GM23338 (cell line): ENCODE measurements at regions not wholly inside any gene's neighbourhood (a gene's known extent, or its start where the extent isn't known, plus 50 kb on each side); places are given as distances from the start of the nearest gene placed in this dataset.

Experiments
- ATAC-seq: fragments of 200-7000 bp; cut with Tn5 transposase; 3 replicates; pipeline ENCODE4 v1.9.1; 2020
- DNase-seq: peaks from one replicate; pipeline ENCODE4 v3.0.0-alpha.2; 2015; ENCODE audit warnings: low spot score
- H2AFZ ChIP-seq: fragments of 200-600 bp; sonication (generic); 2 replicates; pipeline ENCODE4 v1.8.0; 2016; ENCODE audit warnings: antibody characterized with exemption, mild to moderate bottlenecking, moderate library complexity
- H3F3A ChIP-seq: fragments of 200-600 bp; sonication (generic); replicated peaks from 2 replicates; pipeline ENCODE4 v1.8.0; 2017; ENCODE audit warnings: antibody characterized with exemption, mixed run types, low read depth
- H3K27ac ChIP-seq: fragments of 200-600 bp; sonication (generic); 2 replicates; pipeline ENCODE4 v1.6.1; 2016; ENCODE audit warnings: low read depth
- H3K27me3 ChIP-seq: fragments of 200-600 bp; sonication (generic); 2 replicates; pipeline ENCODE4 v1.8.0; 2016; ENCODE audit warnings: mild to moderate bottlenecking, mixed run types, moderate library complexity; ENCODE audit not compliant: insufficient read depth
- H3K36me3 ChIP-seq: fragments of 200-600 bp; sonication (generic); 2 replicates; pipeline ENCODE4 v1.8.0; 2016; ENCODE audit warnings: mild to moderate bottlenecking; ENCODE audit not compliant: insufficient read depth
- H3K4me1 ChIP-seq: fragments of 200-600 bp; sonication (generic); 2 replicates; pipeline ENCODE4 v1.8.0; 2016; ENCODE audit warnings: mild to moderate bottlenecking, moderate library complexity; ENCODE audit not compliant: insufficient read depth
- H3K4me2 ChIP-seq: fragments of 200-600 bp; sonication (generic); 2 replicates; pipeline ENCODE4 v1.7.1; 2017; ENCODE audit warnings: mixed run types
- H3K4me3 ChIP-seq: fragments of 200-600 bp; sonication (generic); 2 replicates; pipeline ENCODE4 v1.6.1; 2016; ENCODE audit warnings: mixed run types
- H3K79me2 ChIP-seq: fragments of 200-600 bp; sonication (generic); replicated peaks from 2 replicates; pipeline ENCODE4 v1.8.0; 2017; ENCODE audit warnings: mild to moderate bottlenecking; ENCODE audit not compliant: insufficient read depth
- H3K9me2 ChIP-seq: fragments of 200-600 bp; sonication (generic); 2 replicates; pipeline ENCODE4 v1.8.0; 2017; ENCODE audit not compliant: insufficient read depth
- H4K20me1 ChIP-seq: fragments of 200-600 bp; sonication (generic); replicated peaks from 2 replicates; pipeline ENCODE4 v1.8.0; 2017; ENCODE audit warnings: mild to moderate bottlenecking; ENCODE audit not compliant: insufficient read depth
- H3K27ac Mint-ChIP-seq: 2 replicates; pipeline ENCODE4 v1.8.0; 2020; ENCODE audit warnings: inconsistent platforms, mild to moderate bottlenecking, moderate library complexity, mixed read lengths
- H3K27me3 Mint-ChIP-seq: 3 replicates; pipeline ENCODE4 v1.8.0; 2022; ENCODE audit warnings: low read depth, mild to moderate bottlenecking, moderate library complexity, mixed read lengths, inconsistent platforms; ENCODE audit not compliant: insufficient read depth, poor library complexity
- H3K36me3 Mint-ChIP-seq: 3 replicates; pipeline ENCODE4 v1.8.0; 2021; ENCODE audit warnings: low read depth, mild to moderate bottlenecking, inconsistent platforms, moderate library complexity, mixed read lengths
- H3K4me1 Mint-ChIP-seq: 3 replicates; pipeline ENCODE4 v1.8.0; 2020; ENCODE audit warnings: mild to moderate bottlenecking, inconsistent platforms, mixed read lengths
- H3K4me3 Mint-ChIP-seq: 3 replicates; pipeline ENCODE4 v1.8.0; 2021; ENCODE audit warnings: moderate library complexity, mild to moderate bottlenecking, inconsistent platforms, mixed read lengths
- H3K9me3 Mint-ChIP-seq: 3 replicates; pipeline ENCODE4 v1.8.0; 2020; ENCODE audit warnings: moderate library complexity, mild to moderate bottlenecking, inconsistent platforms, mixed read lengths
- CREB1 ChIP-seq: fragments of 250-450 bp; sonication (Bioruptor Pico); IDR thresholded peaks from 2 replicates; pipeline ENCODE4 v1.5.0; 2020; ENCODE audit warnings: low read depth, mild to moderate bottlenecking, moderate library complexity
- CTCF ChIP-seq, 2 experiments: fragments of 200-600 bp in 1 of 2; sonication (generic) in 1 of 2; conservative IDR thresholded peaks; 2 replicates each; pipeline versions ENCODE4 v1.5.1 to v1.6.1; 2016 to 2017; ENCODE audit warnings: antibody characterized with exemption in 2 of 2, low read depth in 2 of 2, mild to moderate bottlenecking in 2 of 2, moderate library complexity in 1 of 2
- EZH2 ChIP-seq: fragments of 200-600 bp; sonication (generic); IDR thresholded peaks from one replicate; pipeline ENCODE4 v1.8.0; 2017; ENCODE audit warnings: antibody characterized with exemption, mild to moderate bottlenecking, low read depth; ENCODE audit not compliant: unreplicated experiment
- EZH2phosphoT487 ChIP-seq: fragments of 200-600 bp; sonication (generic); IDR thresholded peaks from one replicate; pipeline ENCODE4 v1.8.1; 2018; ENCODE audit warnings: antibody characterized with exemption; ENCODE audit not compliant: unreplicated experiment
- JUNB ChIP-seq: IDR thresholded peaks from one replicate; pipeline ENCODE4 v1.6.1; 2016; ENCODE audit warnings: antibody characterized with exemption; ENCODE audit not compliant: unreplicated experiment
- NANOG ChIP-seq: IDR thresholded peaks from 2 replicates; pipeline ENCODE4 v1.6.1; 2016; ENCODE audit warnings: antibody characterized with exemption, borderline replicate concordance
- POLR2AphosphoS5 ChIP-seq: IDR thresholded peaks from 2 replicates; pipeline ENCODE4 v1.6.1; 2016; ENCODE audit warnings: antibody characterized with exemption, low read depth
- STAT1 ChIP-seq: IDR thresholded peaks from one replicate; pipeline ENCODE4 v1.6.1; 2016; ENCODE audit warnings: antibody characterized with exemption; ENCODE audit not compliant: unreplicated experiment
- ZNF114 ChIP-seq: fragments of 250-450 bp; sonication (Bioruptor Pico); IDR thresholded peaks from 2 replicates; pipeline ENCODE4 v1.5.0; 2020; ENCODE audit warnings: mild to moderate bottlenecking, moderate library complexity
- ZNF331 ChIP-seq: fragments of 250-450 bp; sonication (Bioruptor Pico); IDR thresholded peaks from 2 replicates; pipeline ENCODE4 v1.5.0; 2020; ENCODE audit warnings: low read depth, mild to moderate bottlenecking, moderate library complexity
- ZNF462 ChIP-seq: fragments of 250-450 bp; sonication (Bioruptor Pico); IDR thresholded peaks from 2 replicates; pipeline ENCODE4 v1.5.0; 2020; ENCODE audit warnings: mild to moderate bottlenecking, moderate library complexity
- TF ChIP-seq, protein P1 (sequence below): IDR thresholded peaks from one replicate; pipeline ENCODE4 v1.6.1; 2018; ENCODE audit warnings: antibody characterized with exemption; ENCODE audit not compliant: unreplicated experiment
- TF ChIP-seq, protein P2 (sequence below): IDR thresholded peaks from 2 replicates; pipeline ENCODE4 v1.6.1; 2016; ENCODE audit warnings: antibody characterized with exemption

GRCh38 chr4:110902500-110902899 lies 279.6 kb upstream of the PITX2 start:
- H3K9me3 Mint-ChIP-seq: no peaks in the 10 kb centered on the region
- H3K36me3 ChIP-seq: no peaks in the 10 kb centered on the region
- no peak overlapping the region for H3K27ac ChIP-seq
- H3K9me2 ChIP-seq: no peaks in the 10 kb centered on the region
- H3K27ac Mint-ChIP-seq: no peak overlapping the region
- no peak overlapping the region for H3K4me3 ChIP-seq
- no peaks in the 10 kb centered on the region for H3K27me3 ChIP-seq
- no peaks in the 10 kb centered on the region for H4K20me1 ChIP-seq
- TF ChIP-seq EZH2phosphoT487 (no peak), STAT1 (no peak), EZH2 (no peak), POLR2AphosphoS5 (no peak), JUNB (no peak), NANOG (no peak), ZNF114 (no peak), CREB1 (CRISPR knock-in tag) (no peak), CTCF (conservative IDR thresholded peaks at IDR 0.05; ENCODE audit: low read depth in 2 of 2) (no peak), ZNF462 (CRISPR knock-in tag) (no peak), ZNF331 (CRISPR knock-in tag) (no peak)
- TF ChIP-seq, protein P1, sequence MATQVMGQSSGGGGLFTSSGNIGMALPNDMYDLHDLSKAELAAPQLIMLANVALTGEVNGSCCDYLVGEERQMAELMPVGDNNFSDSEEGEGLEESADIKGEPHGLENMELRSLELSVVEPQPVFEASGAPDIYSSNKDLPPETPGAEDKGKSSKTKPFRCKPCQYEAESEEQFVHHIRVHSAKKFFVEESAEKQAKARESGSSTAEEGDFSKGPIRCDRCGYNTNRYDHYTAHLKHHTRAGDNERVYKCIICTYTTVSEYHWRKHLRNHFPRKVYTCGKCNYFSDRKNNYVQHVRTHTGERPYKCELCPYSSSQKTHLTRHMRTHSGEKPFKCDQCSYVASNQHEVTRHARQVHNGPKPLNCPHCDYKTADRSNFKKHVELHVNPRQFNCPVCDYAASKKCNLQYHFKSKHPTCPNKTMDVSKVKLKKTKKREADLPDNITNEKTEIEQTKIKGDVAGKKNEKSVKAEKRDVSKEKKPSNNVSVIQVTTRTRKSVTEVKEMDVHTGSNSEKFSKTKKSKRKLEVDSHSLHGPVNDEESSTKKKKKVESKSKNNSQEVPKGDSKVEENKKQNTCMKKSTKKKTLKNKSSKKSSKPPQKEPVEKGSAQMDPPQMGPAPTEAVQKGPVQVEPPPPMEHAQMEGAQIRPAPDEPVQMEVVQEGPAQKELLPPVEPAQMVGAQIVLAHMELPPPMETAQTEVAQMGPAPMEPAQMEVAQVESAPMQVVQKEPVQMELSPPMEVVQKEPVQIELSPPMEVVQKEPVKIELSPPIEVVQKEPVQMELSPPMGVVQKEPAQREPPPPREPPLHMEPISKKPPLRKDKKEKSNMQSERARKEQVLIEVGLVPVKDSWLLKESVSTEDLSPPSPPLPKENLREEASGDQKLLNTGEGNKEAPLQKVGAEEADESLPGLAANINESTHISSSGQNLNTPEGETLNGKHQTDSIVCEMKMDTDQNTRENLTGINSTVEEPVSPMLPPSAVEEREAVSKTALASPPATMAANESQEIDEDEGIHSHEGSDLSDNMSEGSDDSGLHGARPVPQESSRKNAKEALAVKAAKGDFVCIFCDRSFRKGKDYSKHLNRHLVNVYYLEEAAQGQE: no peak
- TF ChIP-seq, protein P2, sequence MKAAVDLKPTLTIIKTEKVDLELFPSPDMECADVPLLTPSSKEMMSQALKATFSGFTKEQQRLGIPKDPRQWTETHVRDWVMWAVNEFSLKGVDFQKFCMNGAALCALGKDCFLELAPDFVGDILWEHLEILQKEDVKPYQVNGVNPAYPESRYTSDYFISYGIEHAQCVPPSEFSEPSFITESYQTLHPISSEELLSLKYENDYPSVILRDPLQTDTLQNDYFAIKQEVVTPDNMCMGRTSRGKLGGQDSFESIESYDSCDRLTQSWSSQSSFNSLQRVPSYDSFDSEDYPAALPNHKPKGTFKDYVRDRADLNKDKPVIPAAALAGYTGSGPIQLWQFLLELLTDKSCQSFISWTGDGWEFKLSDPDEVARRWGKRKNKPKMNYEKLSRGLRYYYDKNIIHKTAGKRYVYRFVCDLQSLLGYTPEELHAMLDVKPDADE: no peak
- no peaks in the 10 kb centered on the region for H3K36me3 Mint-ChIP-seq
- H3K27me3 Mint-ChIP-seq: peaks cover 2% of the 10 kb centered on the region
- no peaks in the 10 kb centered on the region for H3F3A ChIP-seq
- DNase-seq (no peak), ATAC-seq (no peak)
- H3K79me2 ChIP-seq: no peaks in the 10 kb centered on the region
- no peak overlapping the region for H3K4me2 ChIP-seq
- H3K4me3 Mint-ChIP-seq: no peak overlapping the region
- peaks cover 14% of the 10 kb centered on the region; the same call in 1 of the 2 replicates for H3K4me1 ChIP-seq
- peaks cover 25% of the 10 kb centered on the region for H3K4me1 Mint-ChIP-seq
- H2AFZ ChIP-seq: no peak overlapping the region
